Mesothelial cell of epicardium (in vitro differentiated cells): ENCODE measurements at regions not wholly inside any gene's neighbourhood (a gene's known extent, or its start where the extent isn't known, plus 50 kb on each side); places are given as distances from the start of the nearest gene placed in this dataset.

Experiments used
- DNase-seq, 2 experiments: peaks; one replicate each; pipeline ENCODE4 v3.0.0; 2021; ENCODE audit warnings: low spot score in 2 of 2; ENCODE audit not compliant: unreplicated experiment in 2 of 2
- H3K27ac Mint-ChIP-seq: 2 replicates; pipeline ENCODE4 v1.8.0; 2021; ENCODE audit warnings: mixed read lengths
- H3K27me3 Mint-ChIP-seq: 2 replicates; pipeline ENCODE4 v1.8.0; 2021; ENCODE audit warnings: low read depth, mixed read lengths
- H3K36me3 Mint-ChIP-seq: 2 replicates; pipeline ENCODE4 v1.8.0; 2021; ENCODE audit warnings: mixed read lengths
- H3K4me1 Mint-ChIP-seq: 2 replicates; pipeline ENCODE4 v1.8.0; 2021; ENCODE audit warnings: mixed read lengths
- H3K4me3 Mint-ChIP-seq: 2 replicates; pipeline ENCODE4 v1.8.0; 2021; ENCODE audit warnings: mild to moderate bottlenecking, moderate library complexity, mixed read lengths
- H3K9me3 Mint-ChIP-seq: 2 replicates; pipeline ENCODE4 v1.8.0; 2021; ENCODE audit warnings: mixed read lengths
- CTCF ChIP-seq: fragments of 200-600 bp; sonication (generic); IDR thresholded peaks from one replicate; pipeline ENCODE4 v1.5.0; 2021; ENCODE audit warnings: antibody characterized with exemption; ENCODE audit not compliant: unreplicated experiment

- no peaks in the 10 kb centered on the region for H3K36me3 Mint-ChIP-seq
- no peak overlapping the region for H3K4me3 Mint-ChIP-seq
- peaks cover 14% of the 10 kb centered on the region for H3K9me3 Mint-ChIP-seq
- DNase-seq = no peak
- TF ChIP-seq CTCF = no peak
- H3K27ac Mint-ChIP-seq = no peak overlapping the region
- peaks cover 19% of the 10 kb centered on the region for H3K27me3 Mint-ChIP-seq
- H3K4me1 Mint-ChIP-seq = no peaks in the 10 kb centered on the region
Observed at GRCh38 chr1:110787328-110788071, 85.4 kb upstream of the CD53 start.

GRCh38 chr1:110786802-110787327, 86.1 kb upstream of the CD53 start:
- TF ChIP-seq CTCF = no peak
- H3K4me3 Mint-ChIP-seq = no peak overlapping the region
- H3K27ac Mint-ChIP-seq = no peak overlapping the region
- peaks cover 14% of the 10 kb centered on the region for H3K9me3 Mint-ChIP-seq
- no peaks in the 10 kb centered on the region for H3K4me1 Mint-ChIP-seq
- no peaks in the 10 kb centered on the region for H3K36me3 Mint-ChIP-seq
- H3K27me3 Mint-ChIP-seq = peaks cover 19% of the 10 kb centered on the region
- no peak for DNase-seq

- Mint-ChIP-seq H3K4me1 (no peaks in the 10 kb centered on the region), H3K36me3 (no peaks in the 10 kb centered on the region), H3K4me3 (no peak overlapping the region), H3K27me3 (peaks cover 23% of the 10 kb centered on the region), H3K9me3 (peaks cover 14% of the 10 kb centered on the region), H3K27ac (no peak overlapping the region)
- no peak for TF ChIP-seq CTCF
- no peak for DNase-seq
Observed at GRCh38 chr1:110785612-110786011, 87.3 kb upstream of the CD53 start.

DNA sequence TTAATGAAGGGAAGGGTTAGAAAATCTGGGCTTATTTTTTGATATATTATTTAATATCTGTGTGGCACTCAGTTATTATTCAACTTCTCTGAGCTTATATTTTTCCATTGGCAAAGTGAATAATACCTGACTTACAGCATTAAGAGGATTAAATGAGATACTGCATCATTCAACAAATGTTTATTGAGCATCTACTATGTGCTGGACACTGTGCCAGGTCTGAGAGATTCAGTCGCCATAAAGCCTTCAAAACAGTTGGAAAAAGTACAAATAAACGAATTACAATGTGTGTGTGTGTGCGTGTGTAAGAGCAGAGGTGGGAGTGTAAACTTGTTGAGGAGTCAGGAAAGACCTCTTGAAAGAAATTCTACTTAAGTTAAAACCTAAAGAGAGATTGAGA, 87.9 kb upstream of the CD53 start:
- no peaks in the 10 kb centered on the region for H3K4me1 Mint-ChIP-seq
- H3K27me3 Mint-ChIP-seq = peaks cover 28% of the 10 kb centered on the region
- no peak overlapping the region for H3K4me3 Mint-ChIP-seq
- no peak for DNase-seq
- H3K36me3 Mint-ChIP-seq = no peaks in the 10 kb centered on the region
- TF ChIP-seq CTCF = no peak
- H3K27ac Mint-ChIP-seq = no peak overlapping the region
- peaks cover 10% of the 10 kb centered on the region for H3K9me3 Mint-ChIP-seq

GRCh38 chr1:110783292-110783918, 89.5 kb upstream of the CD53 start:
- H3K27ac Mint-ChIP-seq = no peak overlapping the region
- peaks cover 39% of the 10 kb centered on the region for H3K27me3 Mint-ChIP-seq
- DNase-seq = no peak
- H3K9me3 Mint-ChIP-seq = no peaks in the 10 kb centered on the region
- peak; percentile 89 for TF ChIP-seq CTCF
- H3K4me1 Mint-ChIP-seq = no peaks in the 10 kb centered on the region
- no peak overlapping the region for H3K4me3 Mint-ChIP-seq
- H3K36me3 Mint-ChIP-seq = no peaks in the 10 kb centered on the region
